Ramos (cell line): ENCODE measurements at regions not wholly inside any gene's neighbourhood (a gene's known extent, or its start where the extent isn't known, plus 50 kb on each side); places are given as distances from the start of the nearest gene placed in this dataset.
"Not testable (repeated sequence)": the region's sequence is repeated elsewhere in the genome, so short reads cannot be mapped to it uniquely, and the experiment has no call there.

Source experiments
- in situ Hi-C: fragments of 300-500 bp; cut with MboI; formaldehyde crosslinking; loops from one replicate; pipeline ENCODE4 v1.14.3; 2022; ENCODE audit warnings: low sequenced_read_pairs; ENCODE audit not compliant: unreplicated experiment

GRCh38 chr2:160753331-160753654, 259.7 kb upstream of the RBMS1 start:
- in situ Hi-C loops: no loop called here

GRCh38 chr2:160753960-160754359, 260.4 kb upstream of the RBMS1 start:
- in situ Hi-C loops: no loop called here

- in situ Hi-C loops: no loop called here
Observed at GRCh38 chr2:160756481-160756880, 262.9 kb upstream of the RBMS1 start.

GRCh38 chr2:160762493-160763128, 269.0 kb upstream of the RBMS1 start:
- in situ Hi-C loops: not testable (repeated sequence)

GRCh38 chr2:160783474-160783873, 289.9 kb upstream of the RBMS1 start:
- in situ Hi-C loops: no loop called here

- in situ Hi-C loops: no loop called here
Observed at GRCh38 chr2:160784034-160784433, 290.4 kb upstream of the RBMS1 start.

GRCh38 chr2:160790738-160791137, 297.1 kb upstream of the RBMS1 start:
- in situ Hi-C loops: no loop called here

GRCh38 chr2:160791884-160792283, 298.3 kb upstream of the RBMS1 start:
- in situ Hi-C loops: no loop called here

- in situ Hi-C loops: no loop called here
Observed at GRCh38 chr2:160792837-160793236, 299.2 kb upstream of the RBMS1 start.

- in situ Hi-C loops: no loop called here
Observed at GRCh38 chr2:160794926-160795325, 301.3 kb upstream of the RBMS1 start.

GRCh38 chr2:160803881-160804280, 310.3 kb upstream of the RBMS1 start:
- in situ Hi-C loops: no loop called here

GRCh38 chr2:160810406-160810805, 316.8 kb upstream of the RBMS1 start:
- in situ Hi-C loops: no loop called here

GRCh38 chr2:160812830-160813505, 319.4 kb upstream of the RBMS1 start:
- in situ Hi-C loops: no loop called here

GRCh38 chr2:160813506-160813858, 319.9 kb upstream of the RBMS1 start:
- in situ Hi-C loops: no loop called here

- in situ Hi-C loops: no loop called here
Observed at GRCh38 chr2:160816916-160817499, 323.4 kb upstream of the RBMS1 start.

- in situ Hi-C loops: no loop called here
Observed at GRCh38 chr2:160820691-160821090, 327.1 kb upstream of the RBMS1 start.

GRCh38 chr2:160822006-160822405, 328.4 kb upstream of the RBMS1 start:
- in situ Hi-C loops: no loop called here

- in situ Hi-C loops: no loop called here
Observed at GRCh38 chr2:160825433-160825832, 331.8 kb upstream of the RBMS1 start.

GRCh38 chr2:160826496-160826895, 332.9 kb upstream of the RBMS1 start:
- in situ Hi-C loops: no loop called here

- in situ Hi-C loops: no loop called here
Observed at GRCh38 chr2:160828076-160828475, 332.2 kb upstream of the TANK start.

GRCh38 chr2:160832381-160832780, 327.8 kb upstream of the TANK start:
- in situ Hi-C loops: not testable (repeated sequence)

- in situ Hi-C loops: no loop called here
Observed at GRCh38 chr2:160835166-160835565, 325.1 kb upstream of the TANK start.
